HEK293 (cell line): ENCODE measurements at regions not wholly inside any gene's neighbourhood (a gene's known extent, or its start where the extent isn't known, plus 50 kb on each side); places are given as distances from the start of the nearest gene placed in this dataset.

Experiments
- CTCF ChIA-PET: fragments of 350-600 bp; formaldehyde crosslinking; extraction: SDS; loops from one replicate; lab custom pipeline; 2021; ENCODE audit warnings: antibody characterized with exemption; lab: Yijun Ruan, JAX
- POLR2A ChIA-PET: fragments of 300-600 bp; formaldehyde crosslinking; extraction: SDS; loops from one replicate; lab custom pipeline; 2020; ENCODE audit warnings: antibody characterized with exemption, inconsistent platforms; lab: Yijun Ruan, JAX
- H3K27ac ChIP-seq: fragments of 200-500 bp; sonication (Bioruptor generic); 2 replicates; pipeline ENCODE4 v1.5.1; 2014; ENCODE audit warnings: low read depth, low read length, control low read depth, inconsistent platforms; ENCODE audit errors: extremely low read depth
- H3K36me3 ChIP-seq, 2 experiments: fragments of 200-500 bp in 1 of 2; sonication (Bioruptor generic) in 1 of 2; 1 replicate in 1 of 2; 2 replicates in 1 of 2; pipeline ENCODE4 v1.5.1; 2014 to 2017; ENCODE audit warnings: inconsistent platforms in 2 of 2, low read length in 2 of 2; ENCODE audit not compliant: control insufficient read depth in 2 of 2, insufficient read depth in 1 of 2
- H3K4me1 ChIP-seq: fragments of 200-500 bp; sonication (Bioruptor generic); 2 replicates; pipeline ENCODE4 v1.5.1; 2014; ENCODE audit warnings: mild to moderate bottlenecking, low read length, inconsistent platforms; ENCODE audit not compliant: control insufficient read depth, insufficient read depth
- H3K4me3 ChIP-seq: 2 replicates; pipeline ENCODE4 v1.5.1; 2011; ENCODE audit warnings: low read depth, mild to moderate bottlenecking, control low read depth, low read length, moderate library complexity
- H3K9me3 ChIP-seq: fragments of 200-500 bp; sonication (Bioruptor generic); 2 replicates; pipeline ENCODE4 v1.5.1; 2014; ENCODE audit warnings: low read depth, low read length, inconsistent platforms; ENCODE audit not compliant: control insufficient read depth, insufficient read depth
- ATF2 ChIP-seq: fragments of 450-650 bp; formaldehyde crosslinking; IDR thresholded peaks from 2 replicates; pipeline ENCODE4 v1.5.1; 2016; ENCODE audit warnings: missing biosample characterization, missing genetic modification characterization, low read depth
- GLIS2 ChIP-seq: fragments of 450-650 bp; formaldehyde crosslinking; IDR thresholded peaks from 2 replicates; pipeline ENCODE4 v1.5.1; 2016; ENCODE audit warnings: missing biosample characterization, missing genetic modification characterization
- HOXA7 ChIP-seq: sonication (generic); formaldehyde crosslinking; IDR thresholded peaks from 2 replicates; pipeline ENCODE4 v1.8.1; 2022; ENCODE audit warnings: missing genetic modification reagents, borderline replicate concordance
- IKZF3 ChIP-seq: fragments of 450-650 bp; IDR thresholded peaks from 2 replicates; pipeline ENCODE4 v1.5.0; 2018; ENCODE audit warnings: missing biosample characterization, mild to moderate bottlenecking, missing genetic modification characterization, moderate library complexity
- KLF16 ChIP-seq: fragments of 450-650 bp; formaldehyde crosslinking; IDR thresholded peaks from 2 replicates; pipeline ENCODE4 v1.5.1; 2017; ENCODE audit warnings: missing biosample characterization, missing genetic modification characterization
- MYNN ChIP-seq: fragments of 450-650 bp; formaldehyde crosslinking; IDR thresholded peaks from 2 replicates; pipeline ENCODE4 v1.5.1; 2016; ENCODE audit warnings: missing biosample characterization, missing genetic modification characterization, borderline replicate concordance
- PBX3 ChIP-seq: sonication (generic); formaldehyde crosslinking; IDR thresholded peaks from 2 replicates; pipeline ENCODE4 v1.8.1; 2022; ENCODE audit warnings: mild to moderate bottlenecking, moderate library complexity, missing genetic modification reagents
- ZBTB17 ChIP-seq: fragments of 450-650 bp; formaldehyde crosslinking; IDR thresholded peaks from 2 replicates; pipeline ENCODE4 v1.5.1; 2016; ENCODE audit warnings: missing biosample characterization, missing genetic modification characterization
- ZFHX2 ChIP-seq: fragments of 450-650 bp; formaldehyde crosslinking; conservative IDR thresholded peaks from 2 replicates; pipeline ENCODE4 v1.5.1; 2016; ENCODE audit warnings: missing biosample characterization, missing genetic modification characterization
- ZFP37 ChIP-seq: fragments of 450-650 bp; formaldehyde crosslinking; IDR thresholded peaks from 2 replicates; pipeline ENCODE4 v1.5.1; 2016; ENCODE audit warnings: missing biosample characterization, missing genetic modification characterization
- ZFP69B ChIP-seq: fragments of 450-650 bp; formaldehyde crosslinking; IDR thresholded peaks from 2 replicates; pipeline ENCODE4 v1.5.1; 2016; ENCODE audit warnings: missing biosample characterization, missing genetic modification characterization
- ZNF16 ChIP-seq: fragments of 450-650 bp; formaldehyde crosslinking; IDR thresholded peaks from 2 replicates; pipeline ENCODE4 v1.5.1; 2016; ENCODE audit warnings: low read depth, missing biosample characterization, missing genetic modification characterization
- ZNF221 ChIP-seq: fragments of 450-650 bp; formaldehyde crosslinking; IDR thresholded peaks from 2 replicates; pipeline ENCODE4 v1.5.1; 2017; ENCODE audit warnings: missing biosample characterization, missing genetic modification characterization, borderline replicate concordance
- ZNF404 ChIP-seq: fragments of 450-650 bp; formaldehyde crosslinking; IDR thresholded peaks from 2 replicates; pipeline ENCODE4 v1.5.1; 2017; ENCODE audit warnings: missing biosample characterization, missing genetic modification characterization
- ZNF423 ChIP-seq: fragments of 450-650 bp; formaldehyde crosslinking; IDR thresholded peaks from 2 replicates; pipeline ENCODE4 v1.5.1; 2016; ENCODE audit warnings: missing biosample characterization, missing genetic modification characterization
- ZNF449 ChIP-seq: fragments of 450-650 bp; formaldehyde crosslinking; IDR thresholded peaks from 2 replicates; pipeline ENCODE4 v1.5.1; 2017; ENCODE audit warnings: missing biosample characterization, mild to moderate bottlenecking, missing genetic modification characterization, moderate library complexity
- ZNF501 ChIP-seq: fragments of 450-650 bp; formaldehyde crosslinking; IDR thresholded peaks from 2 replicates; pipeline ENCODE4 v1.5.1; 2016; ENCODE audit warnings: missing biosample characterization, missing genetic modification characterization
- ZNF510 ChIP-seq: fragments of 450-650 bp; formaldehyde crosslinking; IDR thresholded peaks from 2 replicates; pipeline ENCODE4 v1.5.1; 2018; ENCODE audit warnings: mild to moderate bottlenecking, missing genetic modification characterization, missing biosample characterization; ENCODE audit not compliant: insufficient replicate concordance
- ZNF549 ChIP-seq: fragments of 450-650 bp; IDR thresholded peaks from 2 replicates; pipeline ENCODE4 v1.5.1; 2018; ENCODE audit warnings: missing biosample characterization, missing genetic modification characterization, mild to moderate bottlenecking, inconsistent platforms, moderate library complexity
- ZNF561 ChIP-seq: fragments of 450-650 bp; IDR thresholded peaks from 2 replicates; pipeline ENCODE4 v1.5.1; 2018; ENCODE audit warnings: missing biosample characterization, missing genetic modification characterization, borderline replicate concordance
- ZNF600 ChIP-seq: fragments of 450-650 bp; formaldehyde crosslinking; IDR thresholded peaks from 2 replicates; pipeline ENCODE4 v1.5.1; 2016; ENCODE audit warnings: missing biosample characterization, missing genetic modification characterization
- ZNF747 ChIP-seq: fragments of 450-650 bp; formaldehyde crosslinking; IDR thresholded peaks from 2 replicates; pipeline ENCODE4 v1.5.1; 2016; ENCODE audit warnings: missing biosample characterization, missing genetic modification characterization
- ZSCAN16 ChIP-seq: fragments of 450-650 bp; formaldehyde crosslinking; IDR thresholded peaks from 2 replicates; pipeline ENCODE4 v1.5.1; 2016; ENCODE audit warnings: missing biosample characterization, missing genetic modification characterization
- TF ChIP-seq, protein P1 (sequence below): fragments of 450-650 bp; IDR thresholded peaks from 2 replicates; pipeline ENCODE4 v1.5.1; 2018; ENCODE audit warnings: missing biosample characterization, missing genetic modification characterization
- TF ChIP-seq, protein P2 (sequence below): fragments of 450-650 bp; formaldehyde crosslinking; IDR thresholded peaks from 2 replicates; pipeline ENCODE4 v1.5.1; 2016; ENCODE audit warnings: missing biosample characterization, missing genetic modification characterization

GRCh38 chr5:162282191-162282590 lies 214.6 kb downstream of the GABRG2 start (continued):
- TF ChIP-seq ZNF549 (tag by site-specific recombination) (no peak), KLF16 (tag by site-specific recombination) (no peak), ZSCAN16 (tag by site-specific recombination) (no peak), ZFHX2 (tag by site-specific recombination) (no peak), PBX3 (CRISPR knock-in tag) (no peak), ZNF449 (tag by site-specific recombination) (no peak), ZNF561 (no peak), ZNF600 (tag by site-specific recombination) (no peak)
- TF ChIP-seq, protein P1, sequence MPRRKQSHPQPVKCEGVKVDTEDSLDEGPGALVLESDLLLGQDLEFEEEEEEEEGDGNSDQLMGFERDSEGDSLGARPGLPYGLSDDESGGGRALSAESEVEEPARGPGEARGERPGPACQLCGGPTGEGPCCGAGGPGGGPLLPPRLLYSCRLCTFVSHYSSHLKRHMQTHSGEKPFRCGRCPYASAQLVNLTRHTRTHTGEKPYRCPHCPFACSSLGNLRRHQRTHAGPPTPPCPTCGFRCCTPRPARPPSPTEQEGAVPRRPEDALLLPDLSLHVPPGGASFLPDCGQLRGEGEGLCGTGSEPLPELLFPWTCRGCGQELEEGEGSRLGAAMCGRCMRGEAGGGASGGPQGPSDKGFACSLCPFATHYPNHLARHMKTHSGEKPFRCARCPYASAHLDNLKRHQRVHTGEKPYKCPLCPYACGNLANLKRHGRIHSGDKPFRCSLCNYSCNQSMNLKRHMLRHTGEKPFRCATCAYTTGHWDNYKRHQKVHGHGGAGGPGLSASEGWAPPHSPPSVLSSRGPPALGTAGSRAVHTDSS (tag by site-specific recombination), result no peak
- TF ChIP-seq, all 188 proteins: peak for 0

GRCh38 chr5:162283609-162284008 lies 216.0 kb downstream of the GABRG2 start:
- no peak overlapping the region for H3K27ac ChIP-seq
- H3K4me1 ChIP-seq, result no peaks in the 10 kb centered on the region
- POLR2A ChIA-PET, result no interaction called here
- no peaks in the 10 kb centered on the region for H3K36me3 ChIP-seq
- no peaks in the 10 kb centered on the region for H3K9me3 ChIP-seq
- H3K4me3 ChIP-seq, result no peak overlapping the region
- CTCF ChIA-PET, result no interaction called here
- no peak for TF ChIP-seq GLIS2 (tag by site-specific recombination)
- no peak for TF ChIP-seq ZNF600 (tag by site-specific recombination)
- no peak for TF ChIP-seq MYNN (tag by site-specific recombination)
- TF ChIP-seq ZNF221 (tag by site-specific recombination), result no peak
- no peak for TF ChIP-seq ZFP69B (tag by site-specific recombination)

DNA sequence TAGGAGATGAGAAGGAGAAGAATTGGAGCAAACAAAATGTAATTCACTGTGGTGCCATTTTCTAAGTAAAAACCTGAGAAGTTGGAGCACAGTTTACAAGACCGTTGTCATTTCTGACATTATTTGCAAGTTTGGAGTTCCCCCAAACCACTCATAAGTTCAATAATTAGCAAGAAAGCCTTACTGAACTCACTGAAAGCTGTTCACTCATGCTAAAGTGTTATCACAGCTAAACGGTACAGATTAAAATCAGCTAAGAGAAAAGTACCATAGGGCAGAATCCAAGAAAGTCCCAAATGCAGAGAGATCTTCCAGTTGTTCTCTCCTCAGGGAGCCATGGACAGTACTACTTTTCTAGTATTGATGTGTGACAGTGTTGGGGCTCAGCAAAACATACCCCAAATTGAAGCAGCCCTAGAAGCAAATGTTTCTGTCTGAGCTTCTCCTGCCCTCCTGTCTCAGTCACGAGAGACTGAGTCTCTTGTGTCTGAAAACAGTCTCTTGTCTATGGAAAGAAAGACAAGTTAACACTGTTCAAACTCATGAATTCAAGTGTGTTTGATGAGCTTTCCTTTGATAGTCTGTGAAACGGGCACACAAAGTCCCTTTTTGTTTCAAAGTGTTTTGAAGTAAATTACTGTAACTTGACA lies 221.2 kb downstream of the GABRG2 start:
- Histone ChIP-seq H3K36me3 (no peaks in the 10 kb centered on the region), H3K4me3 (no peak overlapping the region), H3K9me3 (no peaks in the 10 kb centered on the region), H3K27ac (no peak overlapping the region), H3K4me1 (no peaks in the 10 kb centered on the region)
- POLR2A ChIA-PET, result no interaction called here
- CTCF ChIA-PET, result no interaction called here
- TF ChIP-seq ZNF404 (tag by site-specific recombination) (no peak), ZBTB17 (no peak), ZFP37 (tag by site-specific recombination) (no peak), ZNF510 (tag by site-specific recombination) (no peak), ZNF423 (tag by site-specific recombination) (no peak), ATF2 (tag by site-specific recombination) (no peak), HOXA7 (CRISPR knock-in tag) (no peak), ZNF16 (tag by site-specific recombination) (no peak), ZNF501 (tag by site-specific recombination) (no peak), ZNF747 (no peak), IKZF3 (tag by site-specific recombination) (no peak)
- TF ChIP-seq, protein P2, sequence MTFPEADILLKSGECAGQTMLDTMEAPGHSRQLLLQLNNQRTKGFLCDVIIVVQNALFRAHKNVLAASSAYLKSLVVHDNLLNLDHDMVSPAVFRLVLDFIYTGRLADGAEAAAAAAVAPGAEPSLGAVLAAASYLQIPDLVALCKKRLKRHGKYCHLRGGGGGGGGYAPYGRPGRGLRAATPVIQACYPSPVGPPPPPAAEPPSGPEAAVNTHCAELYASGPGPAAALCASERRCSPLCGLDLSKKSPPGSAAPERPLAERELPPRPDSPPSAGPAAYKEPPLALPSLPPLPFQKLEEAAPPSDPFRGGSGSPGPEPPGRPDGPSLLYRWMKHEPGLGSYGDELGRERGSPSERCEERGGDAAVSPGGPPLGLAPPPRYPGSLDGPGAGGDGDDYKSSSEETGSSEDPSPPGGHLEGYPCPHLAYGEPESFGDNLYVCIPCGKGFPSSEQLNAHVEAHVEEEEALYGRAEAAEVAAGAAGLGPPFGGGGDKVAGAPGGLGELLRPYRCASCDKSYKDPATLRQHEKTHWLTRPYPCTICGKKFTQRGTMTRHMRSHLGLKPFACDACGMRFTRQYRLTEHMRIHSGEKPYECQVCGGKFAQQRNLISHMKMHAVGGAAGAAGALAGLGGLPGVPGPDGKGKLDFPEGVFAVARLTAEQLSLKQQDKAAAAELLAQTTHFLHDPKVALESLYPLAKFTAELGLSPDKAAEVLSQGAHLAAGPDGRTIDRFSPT, result no peak
- TF ChIP-seq, protein P1 (tag by site-specific recombination), result no peak
